Kidney epithelial cell (primary cell): ENCODE measurements at regions not wholly inside any gene's neighbourhood (a gene's known extent, or its start where the extent isn't known, plus 50 kb on each side); places are given as distances from the start of the nearest gene placed in this dataset.

ENCODE experiments used
- DNase-seq: peaks from one replicate; pipeline ENCODE4 v3.0.0-alpha.2; 2010; ENCODE audit warnings: low read depth
- H3K27me3 ChIP-seq: 2 replicates; pipeline ENCODE4 v1.6.0; 2011; ENCODE audit warnings: low read length; ENCODE audit not compliant: control insufficient read depth, insufficient read depth
- H3K36me3 ChIP-seq: 2 replicates; pipeline ENCODE4 v1.5.1; 2011; ENCODE audit warnings: low read length; ENCODE audit not compliant: control insufficient read depth, insufficient read depth
- H3K4me3 ChIP-seq: 2 replicates; pipeline ENCODE4 v1.5.1; 2011; ENCODE audit warnings: low read depth, mild to moderate bottlenecking, control low read depth, low read length
- CTCF ChIP-seq: IDR thresholded peaks from 2 replicates; pipeline ENCODE4 v1.5.1; 2011; ENCODE audit warnings: mild to moderate bottlenecking, moderate library complexity, low read length, control low read depth, inconsistent platforms; ENCODE audit not compliant: insufficient read depth, poor library complexity, severe bottlenecking

- Histone ChIP-seq H3K36me3 (no peaks in the 10 kb centered on the region), H3K27me3 (no peaks in the 10 kb centered on the region), H3K4me3 (no peak overlapping the region)
- DNase-seq, result no peak
- TF ChIP-seq CTCF, result no peak
Measured at GRCh38 chr7:46411236-46411635, 490.2 kb upstream of the IGFBP3 start.

GRCh38 chr7:46407125-46407524 lies 486.1 kb upstream of the IGFBP3 start:
- TF ChIP-seq CTCF, result no peak
- no peak overlapping the region for H3K4me3 ChIP-seq

GRCh38 chr7:46397591-46397990 lies 476.5 kb upstream of the IGFBP3 start:
- DNase-seq, result no peak
- Histone ChIP-seq H3K36me3 (no peaks in the 10 kb centered on the region), H3K27me3 (no peaks in the 10 kb centered on the region), H3K4me3 (no peak overlapping the region)
- no peak for TF ChIP-seq CTCF

More at GRCh38 chr7:46407125-46407524, 486.1 kb upstream of the IGFBP3 start:
- Histone ChIP-seq H3K27me3 (no peaks in the 10 kb centered on the region), H3K36me3 (no peaks in the 10 kb centered on the region)
- DNase-seq, result no peak

- Histone ChIP-seq H3K36me3 (no peaks in the 10 kb centered on the region), H3K4me3 (no peak overlapping the region), H3K27me3 (no peaks in the 10 kb centered on the region)
- no peak for DNase-seq
- TF ChIP-seq CTCF, result no peak
Measured at GRCh38 chr7:46396481-46396880, 475.4 kb upstream of the IGFBP3 start.

- no peaks in the 10 kb centered on the region for H3K27me3 ChIP-seq
Measured at GRCh38 chr7:46393142-46393541, 472.1 kb upstream of the IGFBP3 start.

More at GRCh38 chr7:46393142-46393541, 472.1 kb upstream of the IGFBP3 start:
- TF ChIP-seq CTCF, result no peak
- no peak for DNase-seq
- no peaks in the 10 kb centered on the region for H3K36me3 ChIP-seq
- H3K4me3 ChIP-seq, result no peak overlapping the region
